Fibroblast of peridontal ligament (primary cell): ENCODE measurements at regions not wholly inside any gene's neighbourhood (a gene's known extent, or its start where the extent isn't known, plus 50 kb on each side); places are given as distances from the start of the nearest gene placed in this dataset.
"Not testable (repeated sequence)": the region's sequence is repeated elsewhere in the genome, so short reads cannot be mapped to it uniquely, and the experiment has no call there.

Experiments used
- DNase-seq: peaks from one replicate; pipeline ENCODE4 v3.0.0-alpha.2; 2010; ENCODE audit errors: extremely low read depth

GRCh38 chr1:172717722-172718465, 59.0 kb downstream of the FASLG start:
- DNase-seq: peak; percentile 14

GRCh38 chr1:172719066-172719627, 60.2 kb downstream of the FASLG start:
- peak; percentile 54 for DNase-seq

- DNase-seq: peak; percentile 65
These were observed 60.8 kb downstream of the FASLG start for GRCh38 chr1:172719694-172720138.

DNA sequence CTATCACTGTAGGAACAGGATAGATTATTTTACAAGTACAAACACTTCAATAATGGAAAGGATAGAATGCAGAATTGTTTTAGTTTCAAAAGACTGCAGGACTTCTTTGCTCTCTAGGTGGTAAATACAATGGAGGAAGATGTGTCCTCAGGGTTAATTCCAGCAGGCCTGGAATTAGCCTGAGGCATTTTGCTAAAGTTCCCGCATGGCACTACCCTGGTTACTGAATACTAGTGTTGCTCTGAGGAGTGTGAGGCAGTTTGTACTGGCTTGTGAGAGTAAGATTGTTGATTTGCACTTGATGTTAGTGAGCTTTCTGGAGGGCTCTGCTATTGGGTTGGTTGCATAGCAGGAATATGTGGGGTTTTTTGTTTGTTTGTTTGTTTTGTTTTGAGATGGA, 61.4 kb downstream of the FASLG start:
- DNase-seq: no peak

GRCh38 chr1:172723251-172723650, 64.3 kb downstream of the FASLG start:
- DNase-seq: peak; percentile 18

DNA sequence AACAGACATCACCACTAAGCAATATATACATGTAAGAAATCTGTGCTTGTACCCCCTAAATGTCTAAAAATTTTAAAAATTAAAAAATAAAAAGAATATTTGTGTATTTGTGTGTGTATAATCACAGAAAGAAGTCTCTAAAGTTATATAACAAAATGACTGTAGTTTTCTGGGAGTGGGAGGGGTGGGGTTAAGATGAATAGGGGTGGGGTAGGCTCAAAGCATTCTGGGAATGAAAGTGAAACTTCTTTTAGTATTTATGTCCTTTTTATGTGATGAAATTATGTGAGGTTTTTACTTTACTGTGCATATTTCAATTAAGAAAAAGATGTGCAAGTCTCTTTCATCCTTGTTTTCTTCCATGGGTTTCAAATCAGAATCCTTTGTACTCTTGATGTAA, 65.3 kb downstream of the FASLG start:
- DNase-seq: no peak

DNA sequence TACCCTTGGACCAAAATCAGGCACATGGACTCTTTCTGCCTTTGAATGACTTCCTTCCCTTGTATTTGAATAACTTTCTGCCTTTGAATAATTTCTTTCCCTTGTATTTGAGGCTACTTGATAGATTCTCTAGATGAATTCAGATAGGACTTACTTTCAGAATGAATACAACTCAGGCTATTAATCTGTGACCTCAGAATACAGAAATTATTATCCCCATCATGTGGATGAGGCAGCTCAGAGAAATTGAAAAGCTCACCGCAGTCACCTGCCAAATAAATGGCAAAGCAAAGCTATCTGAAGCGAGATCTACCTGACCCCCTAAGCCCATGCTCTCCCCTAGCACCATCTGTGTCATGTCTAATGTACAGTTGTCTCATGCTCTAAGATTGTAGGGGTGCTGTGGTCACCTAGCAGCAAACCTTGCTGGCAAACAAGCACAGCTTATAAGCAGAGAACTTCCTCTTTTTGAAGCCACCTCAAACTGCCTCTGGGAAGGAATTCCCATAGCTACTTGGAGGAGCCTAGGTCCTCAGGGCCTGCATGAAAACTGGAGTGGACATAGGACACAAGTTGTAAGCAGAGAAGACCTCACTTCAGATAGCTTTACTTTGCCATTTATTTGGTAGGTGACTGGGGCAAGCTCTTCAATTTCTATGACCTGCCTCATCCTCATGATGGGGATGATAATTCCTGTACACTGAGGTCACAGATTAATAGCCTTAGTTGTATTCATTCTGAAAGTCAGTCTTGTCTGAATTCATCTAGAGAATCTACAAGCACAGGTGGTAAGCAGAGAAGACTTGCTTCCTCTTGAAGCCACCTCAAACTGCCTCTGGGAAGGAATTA, 66.1 kb downstream of the FASLG start:
- DNase-seq: no peak

DNA sequence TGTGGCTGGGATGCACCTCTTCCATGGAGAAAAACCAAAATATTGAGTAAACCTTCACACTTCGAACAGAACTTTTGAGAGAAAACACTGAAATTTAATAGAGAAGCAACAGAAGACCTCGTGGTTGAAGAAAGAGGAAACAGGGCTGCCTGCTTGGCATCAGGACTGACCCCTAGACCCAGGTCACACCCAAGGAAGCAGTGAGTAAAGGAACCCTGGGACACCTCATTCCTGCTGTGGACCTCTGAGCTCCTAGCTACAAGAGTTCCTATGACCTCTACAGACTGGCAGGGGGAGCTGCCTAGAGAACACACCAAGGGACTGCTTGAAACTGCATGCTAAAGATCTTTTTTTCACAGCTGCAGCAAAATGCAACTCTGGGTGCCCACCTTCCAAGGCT, 67.8 kb downstream of the FASLG start:
- DNase-seq: no peak

- DNase-seq: no peak
These were observed 68.5 kb downstream of the FASLG start for GRCh38 chr1:172727275-172727857.

DNA sequence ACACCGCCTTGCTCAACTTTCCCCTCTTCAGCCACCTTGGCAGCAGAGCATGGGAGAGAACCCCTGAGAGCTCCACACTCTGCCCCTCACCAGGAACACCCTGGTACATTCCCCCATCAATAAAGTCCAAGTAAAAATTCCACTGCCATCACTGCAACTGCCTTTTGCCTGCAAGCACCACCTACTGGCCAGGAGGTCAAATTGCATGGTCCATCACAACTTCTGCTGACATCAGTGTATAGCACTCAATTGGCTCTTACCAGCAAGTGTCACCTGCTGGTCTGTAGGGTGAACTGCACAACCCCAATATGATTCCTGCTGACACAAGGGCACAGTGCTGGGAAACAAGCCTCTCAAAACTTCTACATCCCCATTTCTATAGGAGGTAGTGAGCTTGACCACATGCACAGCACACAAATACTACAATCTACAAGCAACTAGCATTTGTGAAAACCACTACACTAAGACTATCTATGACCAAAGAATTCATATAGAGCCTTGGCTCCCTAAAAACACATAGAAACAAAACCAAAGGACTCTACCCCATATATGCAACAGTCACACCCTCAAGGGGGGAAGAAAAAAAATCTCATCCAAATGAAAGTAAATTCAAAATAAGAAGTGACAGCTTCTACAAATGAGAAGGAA, 69.2 kb downstream of the FASLG start:
- no peak for DNase-seq

GRCh38 chr1:172728705-172729104, 69.8 kb downstream of the FASLG start:
- DNase-seq: not testable (repeated sequence)

DNA sequence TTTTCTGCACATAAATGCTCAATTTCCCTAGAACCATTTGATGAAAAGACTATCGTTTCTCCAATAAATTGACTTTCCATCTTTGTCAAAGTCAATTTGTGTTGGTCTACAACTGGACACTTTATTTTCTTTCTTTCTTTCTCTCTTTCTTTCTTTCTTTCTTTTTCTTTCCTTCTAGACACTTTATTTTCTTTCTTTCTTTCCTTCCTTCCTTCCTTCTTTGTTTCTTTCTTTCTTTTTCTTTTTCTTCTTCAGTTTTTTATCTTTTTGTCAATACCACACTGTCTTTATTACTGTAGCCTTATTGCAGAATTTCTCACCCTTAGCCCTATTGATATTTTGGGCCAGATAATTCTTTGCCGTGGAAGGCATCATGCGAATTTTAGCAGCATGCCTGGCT, 73.5 kb downstream of the FASLG start:
- DNase-seq: no peak

GRCh38 chr1:172733815-172734214, 74.9 kb downstream of the FASLG start:
- DNase-seq: no peak

DNA sequence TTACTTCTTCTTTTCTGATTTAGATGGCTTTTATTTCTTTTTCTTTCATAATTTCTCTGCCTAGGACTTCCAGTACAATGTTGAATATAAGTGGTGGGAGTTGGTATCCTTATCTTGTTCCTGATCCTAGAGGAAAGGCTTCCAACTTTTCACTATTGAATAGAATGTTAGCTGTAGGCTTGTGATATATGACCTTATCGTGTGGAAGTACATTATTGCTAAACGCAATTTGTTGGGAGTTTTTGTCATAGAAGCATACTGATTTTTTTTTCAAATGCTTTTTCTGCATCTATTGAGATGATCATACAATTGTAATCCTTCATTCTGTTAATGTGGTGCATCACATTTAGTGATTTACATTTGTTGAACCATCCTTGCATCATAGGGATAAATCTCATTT, 79.5 kb downstream of the FASLG start:
- DNase-seq: no peak

DNA sequence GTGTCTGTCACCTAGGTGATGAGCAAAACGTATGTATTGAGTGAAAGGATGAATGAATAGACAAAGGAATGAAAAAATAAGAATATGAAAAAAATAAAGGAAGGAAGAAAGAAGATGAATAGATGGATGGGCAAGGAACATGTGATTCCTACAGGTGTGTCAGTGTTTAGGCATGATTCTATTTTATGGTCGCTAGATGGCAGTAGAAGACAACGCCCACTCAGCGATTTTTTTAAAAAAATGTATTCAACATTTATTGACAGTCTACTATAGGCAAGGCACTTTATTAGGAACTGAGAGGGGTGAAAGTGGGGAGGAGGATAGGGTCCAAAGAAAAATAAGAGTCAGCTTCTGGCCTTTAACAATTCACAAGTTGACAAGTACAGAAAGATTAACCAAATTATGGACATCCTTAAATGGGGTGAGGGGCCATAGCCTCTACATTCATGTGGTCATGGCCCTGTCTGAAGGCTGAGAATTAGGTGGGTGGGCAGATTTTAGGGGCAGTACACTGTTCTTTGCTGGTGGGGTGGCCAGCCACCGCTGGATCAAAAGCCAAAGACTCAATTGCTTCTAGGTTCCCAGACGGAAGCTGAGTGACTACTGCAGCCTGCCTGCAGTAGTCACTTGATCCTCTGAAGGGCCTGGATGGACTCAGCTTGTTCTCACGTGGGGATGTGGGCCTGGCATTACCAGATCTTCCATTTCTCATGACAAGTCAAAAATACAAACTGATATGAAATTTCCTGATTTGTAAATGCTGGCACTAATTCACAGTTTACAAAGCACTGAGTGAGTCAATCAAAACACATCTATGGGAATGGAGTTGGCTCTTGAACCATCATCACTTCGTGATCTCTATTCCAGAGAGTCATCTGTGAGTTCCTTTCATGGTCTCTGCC, 83.9 kb downstream of the FASLG start:
- DNase-seq: peak; percentile 63

DNA sequence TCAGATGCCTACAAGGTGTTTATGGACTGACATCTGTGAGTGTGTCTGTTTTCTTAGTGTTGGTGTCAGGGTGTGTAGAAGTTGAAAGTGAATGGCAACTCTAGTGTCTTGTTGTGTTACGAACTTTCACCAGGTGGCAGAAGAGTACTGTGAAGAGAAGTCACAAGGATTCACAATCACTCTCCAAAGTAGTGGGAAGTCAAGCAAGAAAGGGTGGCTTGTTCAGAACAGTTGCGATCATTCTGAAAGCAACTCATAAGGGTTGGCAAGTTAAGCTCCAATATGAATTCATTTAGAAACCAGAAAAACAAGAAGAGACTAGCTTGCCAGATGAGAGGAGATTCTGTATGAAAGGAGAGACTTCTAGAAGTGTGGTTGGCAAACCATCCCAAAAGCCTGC, 86.1 kb downstream of the FASLG start:
- DNase-seq: peak; percentile 92

DNA sequence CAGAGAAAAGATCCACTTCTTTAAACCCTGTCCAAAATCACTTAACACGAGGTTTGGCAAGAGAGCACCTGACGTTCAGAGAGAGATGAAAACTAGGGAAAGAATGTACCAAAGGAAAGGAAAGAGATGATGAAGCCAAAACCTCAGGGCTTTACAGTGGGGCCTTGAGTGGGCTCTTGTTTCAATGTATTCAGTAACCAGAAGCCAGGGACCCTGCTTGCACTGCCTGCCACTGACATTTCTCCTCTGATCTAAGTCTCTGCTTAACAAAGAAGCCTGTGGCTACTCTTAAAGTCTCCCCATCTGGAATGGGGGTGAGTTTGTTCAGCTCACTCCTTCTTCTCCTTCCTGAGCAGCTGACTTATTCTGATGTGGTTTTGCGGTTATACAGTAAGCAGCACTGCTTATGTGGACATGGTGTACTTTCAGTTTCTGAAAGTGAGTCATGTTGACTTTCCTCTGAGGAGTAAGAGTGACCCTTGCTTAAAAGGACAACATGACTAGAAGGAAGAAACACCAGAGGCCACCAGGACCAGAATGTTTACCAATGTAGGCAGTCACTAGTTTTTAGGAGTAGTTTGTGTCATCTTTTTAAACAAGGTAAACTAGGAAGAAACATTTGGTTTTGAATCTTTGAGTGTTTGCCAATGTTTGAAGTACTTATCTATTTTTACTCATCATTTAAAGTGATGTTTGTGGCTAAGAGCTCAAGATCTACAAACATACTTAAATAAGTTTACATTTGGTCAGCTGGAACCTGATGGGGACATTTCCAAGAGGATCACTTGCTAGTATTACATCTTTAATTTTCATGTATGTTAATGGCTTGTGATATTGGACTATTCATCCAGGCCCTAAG, 87.4 kb downstream of the FASLG start:
- DNase-seq: peak; percentile 97

DNA sequence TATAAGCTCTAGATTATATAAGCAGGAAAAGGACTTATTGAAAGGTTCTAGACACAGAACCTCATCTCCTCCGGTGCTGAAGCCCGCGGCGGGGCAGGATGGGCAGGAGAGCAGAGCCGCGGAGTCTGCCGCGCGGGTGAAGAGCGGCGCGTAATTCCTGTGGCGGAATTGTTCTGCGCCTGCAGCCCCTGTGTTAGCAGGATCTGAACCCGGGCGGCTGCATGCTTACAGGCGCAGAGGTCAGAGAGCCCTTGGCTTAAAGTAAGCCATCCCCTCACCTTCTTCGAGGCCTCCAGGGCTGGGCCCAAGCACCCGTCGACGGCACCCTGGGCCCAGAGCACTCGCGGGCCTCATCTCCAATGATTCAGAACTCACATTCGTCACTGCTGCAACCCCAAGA, 89.3 kb downstream of the FASLG start:
- DNase-seq: no peak

DNA sequence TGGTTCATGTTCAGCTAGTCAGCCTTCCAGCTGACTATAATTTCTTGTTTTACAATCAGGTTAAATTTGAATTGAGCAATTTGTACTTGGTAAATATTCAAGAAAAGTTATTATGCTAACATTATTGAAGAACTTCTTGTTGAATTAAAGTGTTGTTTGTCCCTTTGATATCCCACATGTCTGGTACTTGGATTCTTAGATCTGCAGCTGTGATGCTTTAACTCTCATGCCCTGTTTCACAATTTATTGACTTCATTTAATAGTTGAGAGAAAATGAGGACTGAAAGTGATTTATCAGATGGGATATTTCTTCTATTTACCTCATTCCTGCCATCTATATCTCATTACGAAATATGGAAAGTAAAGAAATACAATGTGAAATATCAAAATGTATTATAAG, 92.8 kb downstream of the FASLG start:
- no peak for DNase-seq

DNA sequence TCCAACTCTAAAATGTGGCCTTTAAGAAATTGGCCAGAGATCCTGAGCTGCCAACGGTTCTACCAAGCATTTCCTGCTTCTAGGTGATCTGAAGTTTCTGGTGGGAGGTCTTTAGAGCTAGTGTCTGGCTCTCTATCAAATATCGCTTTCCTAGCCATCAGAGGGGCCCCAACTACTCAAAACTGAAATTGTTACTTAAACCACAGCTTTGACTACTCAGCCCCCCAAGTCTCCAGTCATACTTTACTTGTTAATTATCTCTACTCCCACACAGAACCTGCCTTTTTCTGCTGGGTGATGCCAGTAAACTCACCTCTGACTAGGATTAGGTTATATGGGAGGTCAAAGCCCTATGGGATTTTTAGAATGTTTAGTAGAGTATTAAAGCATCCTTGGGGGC, 95.1 kb downstream of the FASLG start:
- no peak for DNase-seq
